Peyer's patch (tissue), 4 donors: ENCODE measurements at regions not wholly inside any gene's neighbourhood (a gene's known extent, or its start where the extent isn't known, plus 50 kb on each side); places are given as distances from the start of the nearest gene placed in this dataset.

Experiments
- DNase-seq, 3 donors: peaks; one replicate each; pipeline ENCODE4 v3.0.0-alpha.2; 2017 to 2019
- H3K27ac ChIP-seq, 4 donors: fragments of 200-600 bp; sonication (generic); one replicate each; pipeline ENCODE4 v1.5.1; 2016 to 2019
- H3K27me3 ChIP-seq, 2 donors: fragments of 200-600 bp; sonication (generic); one replicate each; pipeline ENCODE4 v1.5.1; 2019
- H3K36me3 ChIP-seq, 3 donors: fragments of 200-600 bp; sonication (generic); one replicate each; pipeline ENCODE4 v1.5.1; 2016 to 2019
- H3K4me1 ChIP-seq, 4 donors: fragments of 200-600 bp; sonication (generic); one replicate each; pipeline ENCODE4 v1.5.1; 2016 to 2019
- H3K4me3 ChIP-seq, 4 donors: fragments of 200-600 bp; sonication (generic); 1 replicate in 3 of 4; 2 replicates in 1 of 4; pipeline ENCODE4 v1.5.1; 2016 to 2019; ENCODE audit warnings: mild to moderate bottlenecking in 1 of 4
- H3K9me3 ChIP-seq, 4 donors: fragments of 200-600 bp; sonication (generic); one replicate each; pipeline ENCODE4 v1.5.1; 2016 to 2019; ENCODE audit warnings: mild to moderate bottlenecking in 1 of 4
- CTCF ChIP-seq, 6 experiments: fragments of 450-650 bp in 4 of 6; fragments of 200-600 bp in 2 of 6; sonication (generic) in 1 of 6; IDR thresholded peaks; one replicate each; pipeline ENCODE4 v1.5.1; 2017 to 2019; ENCODE audit warnings: antibody characterized with exemption in 6 of 6, mild to moderate bottlenecking in 3 of 6, moderate library complexity in 1 of 6
- POLR2A ChIP-seq, 2 donors: fragments of 450-650 bp; IDR thresholded peaks; one replicate each; pipeline ENCODE4 v1.5.1; 2017; ENCODE audit warnings: antibody characterized with exemption in 2 of 2, mild to moderate bottlenecking in 2 of 2, moderate library complexity in 2 of 2

DNA sequence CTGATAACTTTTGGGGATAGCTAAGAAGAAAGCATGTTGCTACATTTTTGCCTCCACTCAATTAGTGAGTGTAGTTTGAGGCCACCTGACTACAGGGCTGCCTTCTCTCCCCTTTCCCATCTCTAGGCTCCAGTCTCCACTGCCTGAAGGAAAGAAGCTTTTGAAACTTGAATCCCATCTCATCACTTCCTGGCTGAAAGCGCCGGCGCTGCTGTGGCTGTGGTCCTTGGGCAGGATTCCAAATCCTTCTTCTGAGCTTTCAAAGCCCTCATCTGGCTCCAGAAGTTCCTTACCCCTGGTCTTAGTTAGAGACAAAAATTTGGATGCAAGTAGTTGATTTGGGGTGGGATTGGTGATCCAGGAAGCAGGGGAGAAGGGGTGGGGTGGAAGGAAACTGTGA is 119.4 kb downstream of the FOXL1 start:
- H3K9me3 ChIP-seq = no peaks in the 10 kb centered on the region
- H3K4me1 ChIP-seq = no peaks in the 10 kb centered on the region
- TF ChIP-seq CTCF (IDR thresholded peaks at IDR 0.05) = no peak
- TF ChIP-seq POLR2A (IDR thresholded peaks at IDR 0.05) = no peak
- H3K4me3 ChIP-seq = no peak overlapping the region
- H3K27me3 ChIP-seq = no peaks in the 10 kb centered on the region
- no peak for DNase-seq
- no peak overlapping the region for H3K27ac ChIP-seq
- no peaks in the 10 kb centered on the region for H3K36me3 ChIP-seq

DNA sequence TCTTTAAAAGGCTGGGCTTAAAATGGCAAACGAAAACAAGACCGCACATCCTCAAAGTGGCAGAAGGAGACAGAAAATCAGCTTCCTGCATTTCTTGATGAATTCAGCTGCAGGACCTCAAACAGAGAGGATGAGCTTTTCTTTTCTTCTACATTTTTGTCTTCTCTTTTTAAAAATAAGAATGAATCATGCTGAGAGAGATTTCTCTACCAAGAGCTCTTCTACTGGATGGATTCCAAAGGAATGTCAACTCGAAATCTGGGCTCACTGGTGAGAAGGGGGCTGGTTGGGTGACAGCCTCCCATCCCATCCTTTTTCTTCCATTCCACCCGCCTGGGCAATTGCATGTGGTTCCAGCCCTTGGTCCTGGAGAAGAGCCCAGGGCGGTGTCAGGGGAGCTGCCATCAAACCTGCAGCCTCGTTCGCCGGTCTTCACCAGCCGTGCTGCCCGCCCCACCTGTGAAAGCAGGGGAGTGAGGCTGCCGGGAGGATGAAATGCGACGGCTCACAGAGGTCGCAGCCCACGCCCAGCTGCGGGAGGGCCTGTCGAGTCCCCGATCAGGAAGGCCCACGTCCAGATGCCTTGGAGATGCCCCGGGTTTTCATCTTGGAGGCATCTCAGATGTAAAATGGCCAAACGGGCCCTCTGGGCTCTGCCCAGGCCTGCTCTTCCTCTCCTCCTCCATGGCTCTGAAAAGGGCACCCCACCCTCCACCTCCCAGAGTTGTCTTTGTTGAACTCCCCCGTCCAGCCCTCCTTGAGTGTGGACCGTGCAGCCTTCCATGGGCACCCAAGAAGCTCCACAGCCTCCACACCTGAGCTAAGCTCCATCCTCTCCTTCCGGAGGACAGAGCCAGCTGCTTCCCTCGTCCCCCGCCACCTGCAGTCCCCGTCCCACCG is 121.9 kb downstream of the FOXL1 start:
- DNase-seq = no peak
- Histone ChIP-seq H3K27ac (no peak overlapping the region), H3K27me3 (no peaks in the 10 kb centered on the region), H3K4me3 (no peak overlapping the region), H3K4me1 (no peaks in the 10 kb centered on the region), H3K36me3 (no peaks in the 10 kb centered on the region), H3K9me3 (no peaks in the 10 kb centered on the region)
- TF ChIP-seq POLR2A (IDR thresholded peaks at IDR 0.05) = no peak
- TF ChIP-seq CTCF (IDR thresholded peaks at IDR 0.05) = no peak

DNA sequence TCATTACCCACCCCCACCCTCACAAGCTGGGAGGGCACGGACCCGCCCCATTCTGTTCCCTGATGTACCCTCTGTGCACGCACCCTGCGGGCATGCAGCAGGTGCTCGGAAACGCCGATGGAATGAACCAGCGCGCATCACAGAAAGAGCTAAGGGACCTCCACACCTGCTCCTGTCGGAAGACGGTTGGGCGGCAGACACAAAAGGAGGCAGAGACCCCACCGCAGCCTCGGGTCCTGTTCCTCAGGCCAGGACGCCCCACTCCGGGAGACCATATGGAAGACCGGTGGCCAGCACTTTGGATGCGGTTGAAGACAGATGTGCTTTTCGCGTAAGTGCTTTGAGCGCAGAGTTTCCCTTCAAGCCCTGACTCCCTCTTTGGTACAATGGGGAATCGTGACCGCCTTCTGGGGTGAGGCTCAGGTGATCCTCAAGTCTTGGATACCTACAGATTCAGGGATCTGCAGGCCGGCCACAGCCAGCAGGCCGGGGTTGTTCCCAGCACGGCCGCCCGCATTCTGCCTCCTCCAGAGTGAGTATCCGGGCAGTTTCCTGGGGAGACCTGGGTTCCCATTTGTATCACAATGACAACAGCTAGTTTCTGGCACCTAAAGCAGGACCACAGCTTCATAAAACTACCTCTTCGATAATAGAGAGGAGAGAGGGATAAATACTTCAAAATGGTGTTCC is 123.1 kb downstream of the FOXL1 start:
- no peak overlapping the region for H3K27ac ChIP-seq
- no peaks in the 10 kb centered on the region for H3K36me3 ChIP-seq
- H3K4me1 ChIP-seq = no peaks in the 10 kb centered on the region
- H3K4me3 ChIP-seq = no peak overlapping the region
- no peak for TF ChIP-seq POLR2A (IDR thresholded peaks at IDR 0.05)
- TF ChIP-seq CTCF (IDR thresholded peaks at IDR 0.05) = no peak
- H3K27me3 ChIP-seq = no peaks in the 10 kb centered on the region
- DNase-seq = no peak
- no peaks in the 10 kb centered on the region for H3K9me3 ChIP-seq

DNA sequence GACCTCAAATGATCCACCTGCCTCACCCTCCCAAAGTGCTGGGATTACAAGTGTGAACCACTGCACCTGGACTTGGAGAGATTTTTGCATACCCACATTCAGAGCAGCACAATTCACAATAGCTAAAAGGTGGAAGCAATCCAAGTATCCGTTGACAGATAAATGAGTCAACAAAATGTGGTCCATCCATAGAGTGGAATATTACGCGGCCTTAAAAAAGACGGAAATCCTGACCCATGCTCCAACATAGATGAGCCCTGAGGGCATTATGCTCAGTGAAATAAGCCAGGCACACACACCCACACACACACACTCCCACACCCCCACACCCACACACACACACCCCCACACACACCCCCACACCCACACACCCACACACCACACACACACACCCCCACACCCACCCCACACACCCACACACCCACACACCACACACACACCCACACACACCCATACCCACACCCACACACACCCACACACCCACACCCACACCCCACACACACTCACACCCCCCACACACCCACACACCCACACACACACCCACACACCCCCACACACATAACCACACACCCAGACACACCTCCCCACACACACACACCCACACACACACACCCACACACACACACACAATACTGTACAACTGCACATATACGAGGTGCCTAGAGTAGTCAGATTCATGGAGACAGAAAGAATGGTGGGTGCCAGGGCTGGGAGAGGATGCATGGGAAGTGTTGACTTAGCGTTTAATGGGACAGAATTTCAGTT is 124.7 kb downstream of the FOXL1 start:
- no peaks in the 10 kb centered on the region for H3K9me3 ChIP-seq
- H3K4me1 ChIP-seq = no peaks in the 10 kb centered on the region
- no peak for TF ChIP-seq POLR2A (IDR thresholded peaks at IDR 0.05)
- TF ChIP-seq CTCF (IDR thresholded peaks at IDR 0.05) = no peak
- no peaks in the 10 kb centered on the region for H3K27me3 ChIP-seq
- H3K27ac ChIP-seq = no peak overlapping the region
- no peak for DNase-seq
- H3K4me3 ChIP-seq = no peak overlapping the region
- no peaks in the 10 kb centered on the region for H3K36me3 ChIP-seq

GRCh38 chr16:86704516-86704915 is 126.2 kb downstream of the FOXL1 start:
- Histone ChIP-seq H3K4me3 (no peak overlapping the region), H3K36me3 (no peaks in the 10 kb centered on the region), H3K27ac (no peak overlapping the region), H3K27me3 (no peaks in the 10 kb centered on the region), H3K9me3 (no peaks in the 10 kb centered on the region), H3K4me1 (no peaks in the 10 kb centered on the region)
- no peak for DNase-seq
- TF ChIP-seq CTCF (IDR thresholded peaks at IDR 0.05) = no peak
- TF ChIP-seq POLR2A (IDR thresholded peaks at IDR 0.05) = no peak
